Keratinocyte (primary cell): ENCODE measurements at regions not wholly inside any gene's neighbourhood (a gene's known extent, or its start where the extent isn't known, plus 50 kb on each side); places are given as distances from the start of the nearest gene placed in this dataset.

Experiments
- CTCF ChIP-seq, 3 experiments: IDR thresholded peaks in 1 of 3; conservative IDR thresholded peaks in 1 of 3; optimal IDR thresholded peaks in 1 of 3; 2 replicates in 2 of 3; 3 replicates in 1 of 3; pipeline versions ENCODE3 to v1.5.1; 2011; ENCODE audit warnings: low read length in 3 of 3, mild to moderate bottlenecking in 3 of 3, moderate library complexity in 2 of 3, control low read depth in 1 of 3, inconsistent platforms in 1 of 3; ENCODE audit not compliant: insufficient read depth in 2 of 3; ENCODE audit errors: extremely low read depth in 1 of 3
- EZH2 ChIP-seq: IDR thresholded peaks from one replicate; pipeline ENCODE4 v1.6.1; 2012; ENCODE audit warnings: inconsistent platforms, mild to moderate bottlenecking, low read length, moderate library complexity

GRCh38 chr15:93491291-93491690 is 402.3 kb upstream of the RGMA start:
- no peak for TF ChIP-seq CTCF (optimal IDR thresholded peaks at IDR 0.05 in 1 of 3, IDR thresholded peaks at IDR 0.05 in 1 of 3, conservative IDR thresholded peaks at IDR 0.05 in 1 of 3; ENCODE audit: extremely low read depth in 1 of 3, insufficient read depth in 2 of 3, low read length in 3 of 3)
- TF ChIP-seq EZH2 = no peak
